ENCODE measurements at regions not wholly inside any gene's neighbourhood (a gene's known extent, or its start where the extent isn't known, plus 50 kb on each side); places are given as distances from the start of the nearest gene placed in this dataset.

- no peak for DNase-seq (ENCODE audit: low read depth)
These were observed 430.5 kb downstream of the SLC4A3 start for GRCh38 chr2:220057916-220058315.

- no peak for DNase-seq (ENCODE audit: low read depth)
These were observed 436.9 kb downstream of the SLC4A3 start for GRCh38 chr2:220064111-220065030.

- DNase-seq (ENCODE audit: low read depth): no peak
These were observed 438.2 kb downstream of the SLC4A3 start for GRCh38 chr2:220065581-220065980.

- no peak for DNase-seq (ENCODE audit: low read depth)
These were observed 441.4 kb downstream of the SLC4A3 start for GRCh38 chr2:220068846-220069245.

GRCh38 chr2:220070349-220070748 lies 442.9 kb downstream of the SLC4A3 start:
- DNase-seq (ENCODE audit: low read depth): no peak

- no peak for DNase-seq (ENCODE audit: low read depth)
These were observed 444.3 kb downstream of the SLC4A3 start for GRCh38 chr2:220071696-220072095.

- no peak for DNase-seq (ENCODE audit: low read depth)
These were observed 445.3 kb downstream of the SLC4A3 start for GRCh38 chr2:220072669-220073220.

GRCh38 chr2:220075835-220076234 lies 448.4 kb downstream of the SLC4A3 start:
- DNase-seq (ENCODE audit: low read depth): no peak

- DNase-seq (ENCODE audit: low read depth): no peak
These were observed 449.3 kb downstream of the SLC4A3 start for GRCh38 chr2:220076734-220077133.

GRCh38 chr2:220077488-220077887 lies 450.1 kb downstream of the SLC4A3 start:
- DNase-seq (ENCODE audit: low read depth): no peak

GRCh38 chr2:220078439-220078838 lies 451.0 kb downstream of the SLC4A3 start:
- no peak for DNase-seq (ENCODE audit: low read depth)

- no peak for DNase-seq (ENCODE audit: low read depth)
These were observed 452.2 kb downstream of the SLC4A3 start for GRCh38 chr2:220079595-220079994.

- no peak for DNase-seq (ENCODE audit: low read depth)
These were observed 453.7 kb downstream of the SLC4A3 start for GRCh38 chr2:220081171-220081570.

GRCh38 chr2:220090050-220090449 lies 462.6 kb downstream of the SLC4A3 start:
- DNase-seq (ENCODE audit: low read depth): no peak

GRCh38 chr2:220096406-220096805 lies 469.0 kb downstream of the SLC4A3 start:
- DNase-seq (ENCODE audit: low read depth): no peak

GRCh38 chr2:220101980-220102379 lies 474.6 kb downstream of the SLC4A3 start:
- no peak for DNase-seq (ENCODE audit: low read depth)

- DNase-seq (ENCODE audit: low read depth): no peak
These were observed 476.2 kb downstream of the SLC4A3 start for GRCh38 chr2:220103596-220103995.

GRCh38 chr2:220104871-220105351 lies 477.5 kb downstream of the SLC4A3 start:
- no peak for DNase-seq (ENCODE audit: low read depth)

GRCh38 chr2:220106065-220106464 lies 478.6 kb downstream of the SLC4A3 start:
- DNase-seq (ENCODE audit: low read depth): no peak

GRCh38 chr2:220107380-220107791 lies 480.0 kb downstream of the SLC4A3 start:
- DNase-seq (ENCODE audit: low read depth): no peak

- no peak for DNase-seq (ENCODE audit: low read depth)
These were observed 487.0 kb downstream of the SLC4A3 start for GRCh38 chr2:220114443-220114842.

- no peak for DNase-seq (ENCODE audit: low read depth)
These were observed 489.6 kb downstream of the SLC4A3 start for GRCh38 chr2:220117025-220117424.

GRCh38 chr2:220120041-220120440 lies 492.6 kb downstream of the SLC4A3 start:
- DNase-seq (ENCODE audit: low read depth): no peak
